HL-60 (cell line): ENCODE measurements at regions not wholly inside any gene's neighbourhood (a gene's known extent, or its start where the extent isn't known, plus 50 kb on each side); places are given as distances from the start of the nearest gene placed in this dataset.

Experiments used
- DNase-seq, 2 experiments: peaks; one replicate each; pipeline ENCODE4 v3.0.0-alpha.2; 2010 to 2020; ENCODE audit warnings: low read depth in 1 of 2, low spot score in 1 of 2
- H3K27ac ChIP-seq: fragments of 250-450 bp; sonication (Bioruptor Pico); replicated peaks from 2 replicates; pipeline ENCODE4 v1.5.1; 2020; ENCODE audit warnings: mild to moderate bottlenecking, moderate library complexity
- H3K27me3 ChIP-seq: fragments of 250-450 bp; sonication (Bioruptor Pico); 2 replicates; pipeline ENCODE4 v1.5.1; 2021; ENCODE audit warnings: mild to moderate bottlenecking, moderate library complexity; ENCODE audit not compliant: insufficient read depth, poor library complexity, severe bottlenecking
- H3K4me3 ChIP-seq: replicated peaks from 2 replicates; pipeline ENCODE4 v1.5.1; 2011; ENCODE audit warnings: mild to moderate bottlenecking, control low read depth, low read length; ENCODE audit not compliant: insufficient read depth
- GABPA ChIP-seq: IDR thresholded peaks from 2 replicates; pipeline ENCODE4 v1.6.1; 2012; ENCODE audit warnings: low read depth
- POLR2AphosphoS5 ChIP-seq: IDR thresholded peaks from 2 replicates; pipeline ENCODE4 v1.6.1; 2012; ENCODE audit warnings: low read depth
- SPI1 ChIP-seq: IDR thresholded peaks from 2 replicates; pipeline ENCODE4 v1.6.1; 2012; ENCODE audit warnings: low read depth, mild to moderate bottlenecking, borderline replicate concordance
- TF ChIP-seq, protein P1 (sequence below): IDR thresholded peaks from 2 replicates; pipeline ENCODE4 v1.6.1; 2012; ENCODE audit warnings: low read depth; ENCODE audit not compliant: insufficient replicate concordance
- TF ChIP-seq, protein P2 (sequence below): IDR thresholded peaks from one replicate; pipeline ENCODE4 v1.5.1; 2011; ENCODE audit warnings: low read length, control low read depth, inconsistent platforms; ENCODE audit not compliant: insufficient read depth

DNA sequence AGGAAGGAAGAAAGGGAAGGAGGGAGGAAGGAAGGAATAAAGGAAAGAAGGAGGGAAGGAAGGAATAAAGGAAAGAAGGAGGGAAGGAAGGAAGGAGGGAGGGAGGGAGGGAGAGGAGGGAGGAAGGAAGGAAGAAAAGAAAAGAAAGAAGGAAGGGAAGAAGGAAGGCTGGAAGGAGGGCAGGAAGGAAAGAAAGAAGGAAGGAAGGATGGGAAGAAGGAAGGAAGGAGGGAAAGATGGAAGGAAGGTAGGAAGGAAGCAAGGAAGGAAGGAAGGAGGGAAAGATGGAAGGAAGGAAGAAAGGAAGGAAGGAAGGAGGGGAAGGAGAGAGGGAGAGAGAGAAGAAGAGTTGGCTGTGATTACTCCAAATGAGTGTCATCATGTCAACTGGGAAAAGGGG, 190.6 kb downstream of the ACKR3 start:
- TF ChIP-seq, protein P1, sequence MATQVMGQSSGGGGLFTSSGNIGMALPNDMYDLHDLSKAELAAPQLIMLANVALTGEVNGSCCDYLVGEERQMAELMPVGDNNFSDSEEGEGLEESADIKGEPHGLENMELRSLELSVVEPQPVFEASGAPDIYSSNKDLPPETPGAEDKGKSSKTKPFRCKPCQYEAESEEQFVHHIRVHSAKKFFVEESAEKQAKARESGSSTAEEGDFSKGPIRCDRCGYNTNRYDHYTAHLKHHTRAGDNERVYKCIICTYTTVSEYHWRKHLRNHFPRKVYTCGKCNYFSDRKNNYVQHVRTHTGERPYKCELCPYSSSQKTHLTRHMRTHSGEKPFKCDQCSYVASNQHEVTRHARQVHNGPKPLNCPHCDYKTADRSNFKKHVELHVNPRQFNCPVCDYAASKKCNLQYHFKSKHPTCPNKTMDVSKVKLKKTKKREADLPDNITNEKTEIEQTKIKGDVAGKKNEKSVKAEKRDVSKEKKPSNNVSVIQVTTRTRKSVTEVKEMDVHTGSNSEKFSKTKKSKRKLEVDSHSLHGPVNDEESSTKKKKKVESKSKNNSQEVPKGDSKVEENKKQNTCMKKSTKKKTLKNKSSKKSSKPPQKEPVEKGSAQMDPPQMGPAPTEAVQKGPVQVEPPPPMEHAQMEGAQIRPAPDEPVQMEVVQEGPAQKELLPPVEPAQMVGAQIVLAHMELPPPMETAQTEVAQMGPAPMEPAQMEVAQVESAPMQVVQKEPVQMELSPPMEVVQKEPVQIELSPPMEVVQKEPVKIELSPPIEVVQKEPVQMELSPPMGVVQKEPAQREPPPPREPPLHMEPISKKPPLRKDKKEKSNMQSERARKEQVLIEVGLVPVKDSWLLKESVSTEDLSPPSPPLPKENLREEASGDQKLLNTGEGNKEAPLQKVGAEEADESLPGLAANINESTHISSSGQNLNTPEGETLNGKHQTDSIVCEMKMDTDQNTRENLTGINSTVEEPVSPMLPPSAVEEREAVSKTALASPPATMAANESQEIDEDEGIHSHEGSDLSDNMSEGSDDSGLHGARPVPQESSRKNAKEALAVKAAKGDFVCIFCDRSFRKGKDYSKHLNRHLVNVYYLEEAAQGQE = no peak
- TF ChIP-seq SPI1 = no peak
- no peak for TF ChIP-seq GABPA
- TF ChIP-seq, protein P2, sequence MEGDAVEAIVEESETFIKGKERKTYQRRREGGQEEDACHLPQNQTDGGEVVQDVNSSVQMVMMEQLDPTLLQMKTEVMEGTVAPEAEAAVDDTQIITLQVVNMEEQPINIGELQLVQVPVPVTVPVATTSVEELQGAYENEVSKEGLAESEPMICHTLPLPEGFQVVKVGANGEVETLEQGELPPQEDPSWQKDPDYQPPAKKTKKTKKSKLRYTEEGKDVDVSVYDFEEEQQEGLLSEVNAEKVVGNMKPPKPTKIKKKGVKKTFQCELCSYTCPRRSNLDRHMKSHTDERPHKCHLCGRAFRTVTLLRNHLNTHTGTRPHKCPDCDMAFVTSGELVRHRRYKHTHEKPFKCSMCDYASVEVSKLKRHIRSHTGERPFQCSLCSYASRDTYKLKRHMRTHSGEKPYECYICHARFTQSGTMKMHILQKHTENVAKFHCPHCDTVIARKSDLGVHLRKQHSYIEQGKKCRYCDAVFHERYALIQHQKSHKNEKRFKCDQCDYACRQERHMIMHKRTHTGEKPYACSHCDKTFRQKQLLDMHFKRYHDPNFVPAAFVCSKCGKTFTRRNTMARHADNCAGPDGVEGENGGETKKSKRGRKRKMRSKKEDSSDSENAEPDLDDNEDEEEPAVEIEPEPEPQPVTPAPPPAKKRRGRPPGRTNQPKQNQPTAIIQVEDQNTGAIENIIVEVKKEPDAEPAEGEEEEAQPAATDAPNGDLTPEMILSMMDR = no peak
- TF ChIP-seq POLR2AphosphoS5 = no peak
- DNase-seq = no peak
- Histone ChIP-seq H3K27me3 (no peaks in the 10 kb centered on the region), H3K27ac (no peak overlapping the region), H3K4me3 (no peak overlapping the region)

DNA sequence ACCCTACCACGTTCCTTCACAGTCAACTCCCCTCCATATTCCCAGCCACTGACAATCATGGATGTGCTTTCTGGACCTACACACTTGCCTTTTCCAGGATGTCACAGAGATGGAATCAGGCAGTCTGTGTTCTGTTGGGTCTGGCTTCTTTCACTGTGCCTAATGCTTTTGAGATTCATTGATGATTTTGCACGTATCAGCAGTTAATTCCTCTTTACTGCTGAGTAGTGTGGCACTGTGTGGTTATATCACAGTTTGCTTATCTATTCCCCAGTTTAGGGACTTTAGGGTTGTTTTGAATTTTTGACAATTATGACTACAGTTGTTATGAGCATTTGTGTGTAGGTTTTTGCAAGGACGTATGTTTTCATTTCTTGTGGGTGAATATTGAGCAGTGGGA, 191.7 kb downstream of the ACKR3 start:
- no peaks in the 10 kb centered on the region for H3K27me3 ChIP-seq
- H3K27ac ChIP-seq = no peak overlapping the region
- TF ChIP-seq SPI1 = no peak
- TF ChIP-seq, protein P2 = no peak
- TF ChIP-seq GABPA = no peak
- DNase-seq = no peak
- H3K4me3 ChIP-seq = no peak overlapping the region

DNA sequence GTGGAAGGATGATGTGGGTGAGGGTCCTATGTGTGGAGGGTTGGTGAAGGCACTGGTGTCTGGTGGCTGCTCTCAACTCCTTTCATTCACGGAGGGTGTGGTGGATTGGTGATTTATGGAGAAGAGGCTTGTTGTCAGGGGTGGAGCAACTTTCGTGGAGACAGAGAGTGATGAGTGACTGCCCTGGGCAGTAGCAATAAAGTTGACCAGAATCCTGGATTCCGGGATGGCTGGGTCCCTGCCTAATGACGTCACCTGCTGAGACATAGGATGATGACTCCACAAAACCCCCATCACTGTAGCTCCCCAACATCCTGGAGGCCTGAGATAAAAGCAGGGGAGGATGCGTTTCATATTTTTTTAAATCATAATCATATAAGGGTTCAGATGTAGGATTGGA, 193.0 kb downstream of the ACKR3 start:
- Histone ChIP-seq H3K27me3 (no peaks in the 10 kb centered on the region), H3K27ac (no peak overlapping the region), H3K4me3 (no peak overlapping the region)
- no peak for TF ChIP-seq GABPA
- no peak for TF ChIP-seq POLR2AphosphoS5
- TF ChIP-seq, protein P2 = no peak
- TF ChIP-seq, protein P1 = no peak
- TF ChIP-seq SPI1 = no peak
- no peak for DNase-seq

DNA sequence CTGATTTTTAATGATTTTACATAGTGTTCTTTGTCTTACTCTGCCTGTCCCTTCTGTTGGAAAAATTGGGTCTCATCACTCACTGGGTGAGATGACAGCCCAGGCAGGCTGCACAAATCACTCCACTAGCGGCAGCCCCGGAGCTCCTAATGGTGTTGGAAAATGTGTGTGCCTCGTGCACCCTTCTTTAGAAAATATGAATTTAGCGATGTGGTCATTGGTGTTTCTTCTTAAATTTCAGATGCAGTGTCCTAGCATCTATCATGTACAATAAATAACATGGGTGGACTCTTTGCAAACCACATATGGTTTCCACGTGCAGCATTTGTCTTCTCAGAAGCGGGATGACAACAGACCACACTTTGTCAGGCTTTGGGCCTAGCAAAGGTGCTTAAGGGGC, 194.2 kb downstream of the ACKR3 start:
- DNase-seq = no peak
- H3K4me3 ChIP-seq = no peak overlapping the region
- H3K27ac ChIP-seq = no peak overlapping the region
- TF ChIP-seq POLR2AphosphoS5 (no peak), SPI1 (no peak), GABPA (no peak)
- TF ChIP-seq, protein P1 = no peak
- TF ChIP-seq, protein P2 = no peak
- no peaks in the 10 kb centered on the region for H3K27me3 ChIP-seq
